Left lung (tissue), 4 donors: ENCODE measurements at regions not wholly inside any gene's neighbourhood (a gene's known extent, or its start where the extent isn't known, plus 50 kb on each side); places are given as distances from the start of the nearest gene placed in this dataset.
"Not testable (repeated sequence)": the region's sequence is repeated elsewhere in the genome, so short reads cannot be mapped to it uniquely, and the experiment has no call there.

Experiments used
- ATAC-seq: fragments of 200-7000 bp; cut with Tn5 transposase; one replicate; pipeline ENCODE4 v1.9.1; 2020; ENCODE audit warnings: moderate library complexity
- DNase-seq, 4 donors: peaks; one replicate each; pipeline ENCODE4 v3.0.0-alpha.2; 2013 to 2020
- H3K27ac ChIP-seq, 2 donors: fragments of 200-600 bp; sonication (generic) in 1 of 2; one replicate each; pipeline versions ENCODE4 v1.5.0 to v1.8.0; 2020 to 2021
- H3K27me3 ChIP-seq, 2 donors: fragments of 200-600 bp; sonication (generic) in 1 of 2; one replicate each; pipeline versions ENCODE4 v1.5.0 to v1.8.0; 2020 to 2021
- H3K36me3 ChIP-seq, 2 donors: fragments of 200-600 bp; sonication (generic) in 1 of 2; one replicate each; pipeline versions ENCODE4 v1.5.0 to v1.8.0; 2020 to 2021
- H3K4me1 ChIP-seq, 2 donors: fragments of 200-600 bp; one replicate each; pipeline ENCODE4 v1.8.0; 2021
- H3K4me3 ChIP-seq, 2 donors: fragments of 200-600 bp; sonication (generic) in 1 of 2; one replicate each; pipeline versions ENCODE4 v1.5.0 to v1.8.0; 2020 to 2021; ENCODE audit warnings: mild to moderate bottlenecking in 1 of 2
- H3K9me3 ChIP-seq, 2 donors: fragments of 200-600 bp; sonication (generic) in 1 of 2; one replicate each; pipeline versions ENCODE4 v1.5.0 to v1.8.0; 2020 to 2021
- CTCF ChIP-seq, 2 donors: fragments of 200-600 bp; sonication (generic) in 1 of 2; IDR thresholded peaks; one replicate each; pipeline versions ENCODE4 v1.5.0 to v1.8.0; 2021; ENCODE audit warnings: antibody characterized with exemption in 2 of 2
- intact Hi-C, 2 donors: fragments of 100-400 bp; cut with DNase I; formaldehyde crosslinking; loops; one replicate each; pipeline versions ENCODE4 v1.11.2 to v1.14.2; 2022
- donor health status: DM: no; HTN: yes; CAD: no.
- donor health status: DM: no; HTN: no; CAD: no.

DNA sequence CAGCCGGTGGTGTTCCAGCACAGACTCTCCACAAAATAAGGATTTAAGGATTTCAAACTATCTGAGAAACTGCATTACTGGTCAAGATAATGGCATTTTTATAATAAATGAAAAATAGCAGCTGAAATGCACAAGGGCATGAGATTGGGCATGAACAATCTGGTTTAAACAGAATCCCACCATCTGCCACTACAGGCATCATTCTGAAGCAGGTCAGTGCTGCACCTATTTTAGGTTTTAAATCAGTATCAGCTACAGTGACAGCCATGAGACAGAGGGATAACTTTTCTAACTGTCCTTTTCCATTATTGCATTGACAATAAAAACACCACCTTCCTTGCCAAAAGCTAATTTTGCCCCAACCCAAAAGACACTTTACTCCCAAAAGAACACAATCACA lies 186.8 kb downstream of the ETV1 start:
- Histone ChIP-seq H3K4me1 (no peaks in the 10 kb centered on the region), H3K9me3 (no peaks in the 10 kb centered on the region), H3K4me3 (no peak overlapping the region), H3K36me3 (no peaks in the 10 kb centered on the region), H3K27ac (no peak overlapping the region), H3K27me3 (no peaks in the 10 kb centered on the region)
- DNase-seq (no peak), ATAC-seq (no peak)
- intact Hi-C loops, result no loop called here
- TF ChIP-seq CTCF (IDR thresholded peaks at IDR 0.05), result no peak

DNA sequence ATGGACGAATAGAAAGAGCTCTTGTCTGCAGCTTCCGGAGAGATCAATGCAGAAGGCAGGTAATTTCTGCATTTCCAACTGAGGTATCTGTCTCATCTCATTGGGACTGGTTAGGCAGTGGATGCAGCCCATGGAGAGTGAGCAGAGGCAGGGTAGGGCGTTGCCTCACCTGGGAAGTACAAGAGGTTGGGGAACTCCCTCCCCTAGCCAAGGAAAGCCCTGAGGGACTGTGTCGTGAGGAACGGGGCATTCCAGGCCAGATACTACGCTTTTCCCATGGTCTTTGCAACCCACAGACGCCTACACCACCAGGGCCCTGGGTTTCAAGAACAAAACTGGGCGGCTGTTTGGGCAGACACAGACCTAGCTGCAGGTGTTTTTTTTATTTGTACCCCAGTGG lies 186.3 kb downstream of the ETV1 start:
- no peaks in the 10 kb centered on the region for H3K36me3 ChIP-seq
- DNase-seq (no peak), ATAC-seq (no peak)
- no peak for TF ChIP-seq CTCF (IDR thresholded peaks at IDR 0.05)
- intact Hi-C loops, result no loop called here
- no peak overlapping the region for H3K4me3 ChIP-seq
- no peaks in the 10 kb centered on the region for H3K27me3 ChIP-seq
- no peak overlapping the region for H3K27ac ChIP-seq
- no peaks in the 10 kb centered on the region for H3K9me3 ChIP-seq
- H3K4me1 ChIP-seq, result no peaks in the 10 kb centered on the region

DNA sequence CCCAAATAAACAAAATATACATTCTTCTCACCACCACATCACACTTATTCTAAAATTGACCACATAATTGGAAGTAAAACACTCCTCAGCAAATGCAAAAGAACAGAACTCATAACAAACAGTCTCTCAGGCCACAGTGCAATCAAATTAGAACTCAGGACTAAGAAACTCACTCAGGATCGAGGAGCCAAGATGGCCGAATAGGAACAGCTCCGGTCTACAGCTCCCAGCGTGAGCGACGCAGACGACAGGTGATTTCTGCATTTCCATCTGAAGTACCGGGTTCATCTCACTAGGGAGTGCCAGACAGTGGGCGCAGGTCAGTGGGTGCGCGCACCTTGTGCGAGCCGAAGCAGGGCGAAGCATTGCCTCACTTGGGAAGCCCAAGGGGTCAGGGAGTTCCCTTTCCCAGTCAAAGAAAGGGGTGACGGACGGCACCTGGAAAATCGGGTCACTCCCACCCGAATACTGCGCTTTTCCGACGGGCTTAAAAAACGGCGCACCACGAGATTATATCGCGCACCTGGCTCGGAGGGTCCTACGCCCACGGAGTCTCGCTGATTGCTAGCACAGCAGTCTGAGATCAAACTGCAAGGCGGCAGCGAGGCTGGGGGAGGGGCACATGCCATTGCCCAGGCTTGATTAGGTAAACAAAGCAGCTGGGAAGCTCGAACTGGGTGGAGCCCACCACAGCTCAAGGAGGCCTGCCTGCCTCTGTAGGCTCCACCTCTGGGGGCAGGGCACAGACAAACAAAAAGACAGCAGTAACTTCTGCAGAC lies 183.2 kb downstream of the ETV1 start:
- intact Hi-C loops, H3K4me1 ChIP-seq, DNase-seq, ATAC-seq, H3K4me3 ChIP-seq, H3K27me3 ChIP-seq, H3K27ac ChIP-seq, H3K36me3 ChIP-seq, H3K9me3 ChIP-seq: not testable (repeated sequence)

DNA sequence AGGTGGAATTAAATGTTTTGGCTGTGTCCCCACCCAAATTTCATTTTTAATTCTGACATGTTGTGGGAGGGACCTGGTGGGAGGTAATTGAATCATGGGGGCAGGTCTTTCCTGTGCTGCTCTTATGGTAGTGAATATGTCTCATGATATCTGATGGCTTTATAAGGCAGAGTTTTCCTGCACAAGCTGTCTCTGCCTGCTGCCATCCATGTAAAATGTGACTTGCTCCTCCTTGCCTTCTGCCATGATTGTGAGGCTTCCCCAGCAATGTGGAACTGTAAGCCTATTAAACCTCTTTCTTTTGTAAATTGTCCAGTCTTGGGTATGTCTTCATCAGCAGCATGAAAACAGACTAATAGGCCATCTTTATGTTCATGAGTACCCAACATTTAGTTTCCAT lies 172.2 kb downstream of the ETV1 start:
- H3K4me3 ChIP-seq, H3K27ac ChIP-seq, ATAC-seq, H3K36me3 ChIP-seq, H3K9me3 ChIP-seq, H3K27me3 ChIP-seq, H3K4me1 ChIP-seq, intact Hi-C loops, DNase-seq: not testable (repeated sequence)

- Histone ChIP-seq H3K4me3 (no peak overlapping the region), H3K9me3 (peaks cover 0 to 9% of the 10 kb centered on the region in 2 donors), H3K4me1 (no peaks in the 10 kb centered on the region), H3K27ac (no peak overlapping the region), H3K36me3 (no peaks in the 10 kb centered on the region), H3K27me3 (no peaks in the 10 kb centered on the region)
- no peak for ATAC-seq
- TF ChIP-seq CTCF (IDR thresholded peaks at IDR 0.05), result no peak
- DNase-seq, result no peak
- intact Hi-C loops, result no loop called here
Measured at GRCh38 chr7:13821152-13821787, 168.2 kb downstream of the ETV1 start.

- ATAC-seq (no peak), DNase-seq (no peak)
- Histone ChIP-seq H3K27ac (no peak overlapping the region), H3K36me3 (no peaks in the 10 kb centered on the region), H3K9me3 (no peaks in the 10 kb centered on the region), H3K27me3 (no peaks in the 10 kb centered on the region), H3K4me3 (no peak overlapping the region), H3K4me1 (no peaks in the 10 kb centered on the region)
- no peak for TF ChIP-seq CTCF (IDR thresholded peaks at IDR 0.05)
- intact Hi-C loops, result no loop called here
Measured at GRCh38 chr7:13822678-13823077, 166.8 kb downstream of the ETV1 start.
